Gastroesophageal sphincter (tissue), 3 donors: ENCODE measurements at regions not wholly inside any gene's neighbourhood (a gene's known extent, or its start where the extent isn't known, plus 50 kb on each side); places are given as distances from the start of the nearest gene placed in this dataset.

ENCODE experiments used
- CTCF ChIP-seq, 4 experiments: fragments of 200-600 bp in 2 of 4; fragments of 450-650 bp in 2 of 4; sonication (generic) in 1 of 4; IDR thresholded peaks; one replicate each; pipeline ENCODE4 v1.5.1; 2017 to 2019; ENCODE audit warnings: antibody characterized with exemption in 4 of 4, mild to moderate bottlenecking in 2 of 4, moderate library complexity in 2 of 4
- POLR2A ChIP-seq, 2 donors: fragments of 450-650 bp; IDR thresholded peaks; one replicate each; pipeline ENCODE4 v1.6.1; 2017; ENCODE audit warnings: antibody characterized with exemption in 2 of 2, mild to moderate bottlenecking in 2 of 2, moderate library complexity in 1 of 2

- TF ChIP-seq CTCF (IDR thresholded peaks at IDR 0.05) (no peak), POLR2A (IDR thresholded peaks at IDR 0.05) (no peak)
Observed at GRCh38 chr18:24850532-24850931, 390.1 kb downstream of the HRH4 start.
